IMR-90 (cell line): ENCODE measurements at regions not wholly inside any gene's neighbourhood (a gene's known extent, or its start where the extent isn't known, plus 50 kb on each side); places are given as distances from the start of the nearest gene placed in this dataset.

Source experiments
- ATAC-seq: fragments of 200-7000 bp; cut with Tn5 transposase; 2 replicates; pipeline ENCODE4 v1.9.1; 2020; ENCODE audit warnings: low read depth, mild to moderate bottlenecking, moderate library complexity
- BruUV-seq: library from RNA; stranded (reverse); fragments of 400-500 nt; replicated peaks from 2 replicates; lab custom pipeline; 2021; lab: Mats Ljungman, UMichigan
- CTCF ChIA-PET: fragments of 300-600 bp; formaldehyde crosslinking; extraction: SDS; loops from one replicate; lab custom pipeline; 2021; ENCODE audit warnings: antibody characterized with exemption; lab: Yijun Ruan, JAX
- POLR2A ChIA-PET: fragments of 300-600 bp; sonication (Branson Sonifier 250); formaldehyde crosslinking; loops from one replicate; lab custom pipeline; 2022; ENCODE audit warnings: antibody characterized with exemption; ENCODE audit not compliant: unreplicated experiment; lab: Charles Lee
- DNase-seq: peaks from one replicate; pipeline ENCODE4 v3.0.0; 2013
- H2AFZ ChIP-seq: replicated peaks from 2 replicates; pipeline ENCODE3; 2013; ENCODE audit warnings: low read length, mild to moderate bottlenecking; ENCODE audit not compliant: poor library complexity
- H2AK5ac ChIP-seq: 2 replicates; pipeline ENCODE4 v1.6.1; 2013; ENCODE audit warnings: low read depth, low read length, inconsistent platforms
- H2AK9ac ChIP-seq: replicated peaks from 2 replicates; pipeline ENCODE3; 2013; ENCODE audit warnings: mild to moderate bottlenecking, low read depth, low read length, moderate library complexity; ENCODE audit not compliant: poor library complexity
- H2BK120ac ChIP-seq: 2 replicates; pipeline ENCODE4 v1.6.1; 2013; ENCODE audit warnings: low read depth, low read length, inconsistent platforms
- H2BK15ac ChIP-seq: 3 replicates; pipeline ENCODE4 v1.6.1; 2013; ENCODE audit warnings: low read depth, low read length, inconsistent platforms
- H2BK20ac ChIP-seq: 2 replicates; pipeline ENCODE4 v1.6.1; 2013; ENCODE audit warnings: low read depth, mild to moderate bottlenecking, inconsistent platforms, low read length, moderate library complexity
- H2BK5ac ChIP-seq: 2 replicates; pipeline ENCODE4 v1.6.1; 2013; ENCODE audit warnings: mild to moderate bottlenecking, low read depth, low read length, inconsistent platforms; ENCODE audit not compliant: poor library complexity, severe bottlenecking
- H3K14ac ChIP-seq: replicated peaks from 2 replicates; pipeline ENCODE4 v1.6.1; 2013; ENCODE audit warnings: low read depth, low read length, inconsistent platforms
- H3K18ac ChIP-seq: 2 replicates; pipeline ENCODE4 v1.6.1; 2013; ENCODE audit warnings: low read depth, low read length, control low read depth
- H3K23ac ChIP-seq: 2 replicates; pipeline ENCODE4 v1.6.1; 2013; ENCODE audit warnings: low read depth, low read length, inconsistent platforms
- H3K27ac ChIP-seq: 2 replicates; pipeline ENCODE4 v1.5.1; 2013; ENCODE audit warnings: mild to moderate bottlenecking, control low read depth, low read length; ENCODE audit not compliant: insufficient read depth
- H3K27me3 ChIP-seq: 2 replicates; pipeline ENCODE4 v1.6.1; 2013; ENCODE audit warnings: low read length; ENCODE audit not compliant: control insufficient read depth, insufficient read depth
- H3K36me3 ChIP-seq: 2 replicates; pipeline ENCODE4 v1.6.1; 2013; ENCODE audit warnings: low read length, mixed read lengths; ENCODE audit not compliant: control insufficient read depth, insufficient read depth
- H3K4ac ChIP-seq: 2 replicates; pipeline ENCODE4 v1.6.1; 2013; ENCODE audit warnings: low read depth, low read length, inconsistent platforms
- H3K4me1 ChIP-seq: 2 replicates; pipeline ENCODE4 v1.6.1; 2013; ENCODE audit warnings: low read length, mixed read lengths; ENCODE audit not compliant: control insufficient read depth, insufficient read depth
- H3K4me2 ChIP-seq: 2 replicates; pipeline ENCODE4 v1.6.1; 2013; ENCODE audit warnings: low read depth, mild to moderate bottlenecking, control low read depth, low read length, moderate library complexity
- H3K4me3 ChIP-seq: 2 replicates; pipeline ENCODE4 v1.5.1; 2013; ENCODE audit warnings: low read depth, mild to moderate bottlenecking, control low read depth, low read length, moderate library complexity; ENCODE audit not compliant: insufficient read depth
- H3K56ac ChIP-seq: 2 replicates; pipeline ENCODE4 v1.6.1; 2013; ENCODE audit warnings: low read length, inconsistent platforms; ENCODE audit not compliant: insufficient read depth; ENCODE audit errors: extremely low read depth
- H3K79me1 ChIP-seq, 2 experiments: 2 replicates each; pipeline ENCODE4 v1.6.1; 2013; ENCODE audit warnings: low read length in 2 of 2, inconsistent platforms in 1 of 2, low read depth in 1 of 2
- H3K9ac ChIP-seq: 2 replicates; pipeline ENCODE4 v1.6.1; 2013; ENCODE audit warnings: low read depth, low read length, control low read depth
- H3K9me1 ChIP-seq: 2 replicates; pipeline ENCODE4 v1.6.1; 2013; ENCODE audit warnings: low read length, inconsistent platforms; ENCODE audit not compliant: insufficient read depth
- H3K9me3 ChIP-seq: 2 replicates; pipeline ENCODE4 v1.6.1; 2013; ENCODE audit warnings: low read length; ENCODE audit not compliant: control insufficient read depth, insufficient read depth
- H4K20me1 ChIP-seq: 2 replicates; pipeline ENCODE4 v1.6.1; 2013; ENCODE audit warnings: low read length, inconsistent platforms; ENCODE audit not compliant: insufficient read depth
- H4K5ac ChIP-seq: 2 replicates; pipeline ENCODE4 v1.6.1; 2013; ENCODE audit warnings: mild to moderate bottlenecking, low read depth, low read length, control low read depth
- H4K8ac ChIP-seq, 2 experiments: 2 replicates each; pipeline ENCODE4 v1.6.1; 2013; ENCODE audit warnings: low read depth in 2 of 2, low read length in 2 of 2, control low read depth in 1 of 2, inconsistent platforms in 1 of 2
- H4K91ac ChIP-seq: 2 replicates; pipeline ENCODE4 v1.6.1; 2013; ENCODE audit warnings: low read depth, low read length, inconsistent platforms; ENCODE audit not compliant: insufficient read depth
- USF2 ChIP-seq: fragments of 150-350 bp; IDR thresholded peaks from 2 replicates; pipeline ENCODE4 v1.6.1; 2017; ENCODE audit warnings: mild to moderate bottlenecking, antibody characterized with exemption, low read length, low read depth
- WGBS, 2 experiments: methylation state at CpG; one replicate each; pipeline versions ENCODE4 v1.1.5 to v1.1.7; 2013; ENCODE audit warnings: missing lambda C conversion rate in 2 of 2; ENCODE audit not compliant: insufficient read length in 1 of 2; ENCODE audit errors: extremely low coverage in 2 of 2; 5-methylcytosine and 5-hydroxymethylcytosine counted together
- dilution Hi-C: fragments of 300-500 bp; cut with HindIII; formaldehyde crosslinking; loops from one replicate; pipeline ENCODE4 v1.14.3; 2018; ENCODE audit warnings: low sequenced_read_pairs; ENCODE audit not compliant: unreplicated experiment
- in situ Hi-C: fragments of 300-500 bp; cut with MboI; formaldehyde crosslinking; loops from 3 replicates; pipeline ENCODE4 v1.14.3; 2019; ENCODE audit warnings: low sequenced_read_pairs, inconsistent platforms, mixed read lengths
- intact Hi-C: fragments of 100-400 bp; cut with micrococcal nuclease; formaldehyde crosslinking; loops from 2 replicates; pipeline ENCODE4 v1.10.0; 2022

- TF ChIP-seq USF2: no peak
Measured at GRCh38 chr10:11387044-11387443, 224.4 kb downstream of the USP6NL start.

More at GRCh38 chr10:11387044-11387443, 224.4 kb downstream of the USP6NL start:
- H3K9me1 ChIP-seq: no peaks in the 10 kb centered on the region
- DNase-seq: no peak
- no peak overlapping the region for H3K4me2 ChIP-seq
- BruUV-seq: no TSS peak
- H4K20me1 ChIP-seq: no peaks in the 10 kb centered on the region
- no peak overlapping the region for H4K5ac ChIP-seq
- no peak overlapping the region for H3K56ac ChIP-seq
- H3K14ac ChIP-seq: no peak overlapping the region
- WGBS, 2 experiments: 78% methylated on average over 3 of the region's 9 CpGs; no CpG with 5 or more reads in 1 of the 2 experiments
- no peak overlapping the region for H3K9ac ChIP-seq
- H2BK120ac ChIP-seq: no peak overlapping the region
- H3K4me3 ChIP-seq: no peak overlapping the region
- CTCF ChIA-PET: no interaction called here
- H3K18ac ChIP-seq: no peak overlapping the region
- H2AK9ac ChIP-seq: no peak overlapping the region
- no peaks in the 10 kb centered on the region for H3K4me1 ChIP-seq
- no peak overlapping the region for H2BK20ac ChIP-seq
- no peak overlapping the region for H2AFZ ChIP-seq
- H4K91ac ChIP-seq: no peak overlapping the region
- H2BK15ac ChIP-seq: no peak overlapping the region
- no peak overlapping the region for H3K27ac ChIP-seq
- H3K36me3 ChIP-seq: no peaks in the 10 kb centered on the region
- POLR2A ChIA-PET: no interaction called here
- no peaks in the 10 kb centered on the region for H3K79me1 ChIP-seq
- no peak overlapping the region for H3K4ac ChIP-seq
- no peak for ATAC-seq
- H2BK5ac ChIP-seq: no peak overlapping the region
- H3K23ac ChIP-seq: no peak overlapping the region
- intact Hi-C loops: no loop called here
- H3K27me3 ChIP-seq: no peaks in the 10 kb centered on the region
- in situ Hi-C loops: no loop called here
- peaks cover 3% of the 10 kb centered on the region; the same call in 1 of the 2 replicates for H3K9me3 ChIP-seq
- dilution Hi-C loops: no loop called here
- H2AK5ac ChIP-seq: no peak overlapping the region
- H4K8ac ChIP-seq: no peak overlapping the region
